ENCODE measurements at regions not wholly inside any gene's neighbourhood (a gene's known extent, or its start where the extent isn't known, plus 50 kb on each side); places are given as distances from the start of the nearest gene placed in this dataset.

DNA sequence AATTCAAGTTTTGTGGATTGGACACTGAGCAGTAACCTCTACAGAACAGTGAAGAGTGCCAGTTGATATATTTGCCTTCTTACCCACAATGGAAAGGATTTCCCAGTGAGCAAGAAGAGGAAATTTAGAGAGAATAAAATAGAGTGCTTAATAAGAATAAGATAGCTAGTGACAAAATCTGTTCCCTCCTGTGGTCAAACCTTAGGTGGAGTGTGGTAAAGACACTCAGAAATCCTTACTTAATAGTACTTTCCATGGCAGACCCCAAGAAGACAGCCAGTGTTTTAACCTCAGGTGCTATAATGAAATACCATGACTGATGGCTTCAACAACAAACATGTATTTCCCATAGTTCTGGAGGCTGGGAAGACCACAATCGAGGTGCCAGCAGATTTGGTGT lies 108.4 kb upstream of the TNFAIP3 start:
- DNase-seq (ENCODE audit: low read depth in 2 of 2) = no peak

DNA sequence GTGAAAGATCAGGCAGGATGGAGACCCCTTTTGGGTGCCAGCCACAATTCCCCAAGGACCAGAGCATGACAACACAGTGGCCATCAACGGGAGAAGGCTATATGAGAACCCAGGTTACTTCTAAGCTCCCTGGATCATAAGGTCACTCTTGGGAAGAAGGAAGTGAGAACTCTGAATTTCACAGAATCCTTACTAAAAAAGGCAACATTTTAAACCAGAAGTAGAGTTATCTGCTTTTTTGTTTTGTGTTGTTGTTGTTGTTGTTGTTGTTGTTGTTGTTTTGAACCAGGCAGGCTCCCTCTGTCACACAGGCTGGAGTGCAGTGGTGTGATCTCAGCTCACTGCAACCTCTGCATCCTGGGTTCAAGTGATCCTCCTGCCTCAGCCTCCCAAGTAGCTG lies 107.4 kb upstream of the TNFAIP3 start:
- no peak for DNase-seq (ENCODE audit: low read depth in 2 of 2)

DNA sequence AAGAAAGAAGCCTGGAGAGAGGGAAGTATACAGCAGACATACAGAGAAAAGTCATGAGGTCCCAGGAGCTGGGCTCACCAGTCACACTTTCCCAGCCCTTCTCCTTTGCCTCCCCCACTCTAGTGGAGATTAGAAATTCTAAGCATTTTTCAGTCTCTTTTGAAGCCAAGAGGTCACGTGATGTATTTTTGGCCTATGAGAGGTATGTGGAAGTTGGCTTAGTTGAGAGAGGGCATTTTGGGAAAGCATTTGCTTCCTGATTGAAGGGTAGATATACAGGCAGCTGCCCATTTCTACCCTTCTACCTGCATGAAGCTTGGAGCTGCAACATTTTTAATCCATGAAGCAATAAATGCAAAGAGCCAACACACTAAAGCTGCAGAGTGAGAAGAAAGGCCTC lies 106.0 kb upstream of the TNFAIP3 start:
- no peak for DNase-seq (ENCODE audit: low read depth in 2 of 2)

DNA sequence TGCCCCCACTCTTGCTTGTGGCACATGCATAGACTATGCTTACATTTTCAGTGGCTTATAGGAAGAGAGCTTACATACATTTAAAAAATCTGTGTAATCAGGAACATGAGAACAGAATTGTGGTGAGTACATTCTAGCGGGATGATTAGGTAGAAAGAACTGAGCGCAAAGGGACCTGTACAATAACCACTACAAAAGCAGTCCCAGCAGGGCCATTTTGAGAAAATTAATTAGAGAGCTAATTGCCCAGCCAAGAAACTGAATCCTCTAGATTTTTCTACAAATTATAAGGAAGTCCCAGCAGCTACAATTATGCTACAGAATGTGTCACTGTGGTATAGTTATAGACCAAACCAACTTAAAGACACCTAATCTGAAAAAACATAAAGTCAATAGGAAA lies 105.6 kb upstream of the TNFAIP3 start:
- DNase-seq (ENCODE audit: low read depth in 2 of 2) = no peak

DNA sequence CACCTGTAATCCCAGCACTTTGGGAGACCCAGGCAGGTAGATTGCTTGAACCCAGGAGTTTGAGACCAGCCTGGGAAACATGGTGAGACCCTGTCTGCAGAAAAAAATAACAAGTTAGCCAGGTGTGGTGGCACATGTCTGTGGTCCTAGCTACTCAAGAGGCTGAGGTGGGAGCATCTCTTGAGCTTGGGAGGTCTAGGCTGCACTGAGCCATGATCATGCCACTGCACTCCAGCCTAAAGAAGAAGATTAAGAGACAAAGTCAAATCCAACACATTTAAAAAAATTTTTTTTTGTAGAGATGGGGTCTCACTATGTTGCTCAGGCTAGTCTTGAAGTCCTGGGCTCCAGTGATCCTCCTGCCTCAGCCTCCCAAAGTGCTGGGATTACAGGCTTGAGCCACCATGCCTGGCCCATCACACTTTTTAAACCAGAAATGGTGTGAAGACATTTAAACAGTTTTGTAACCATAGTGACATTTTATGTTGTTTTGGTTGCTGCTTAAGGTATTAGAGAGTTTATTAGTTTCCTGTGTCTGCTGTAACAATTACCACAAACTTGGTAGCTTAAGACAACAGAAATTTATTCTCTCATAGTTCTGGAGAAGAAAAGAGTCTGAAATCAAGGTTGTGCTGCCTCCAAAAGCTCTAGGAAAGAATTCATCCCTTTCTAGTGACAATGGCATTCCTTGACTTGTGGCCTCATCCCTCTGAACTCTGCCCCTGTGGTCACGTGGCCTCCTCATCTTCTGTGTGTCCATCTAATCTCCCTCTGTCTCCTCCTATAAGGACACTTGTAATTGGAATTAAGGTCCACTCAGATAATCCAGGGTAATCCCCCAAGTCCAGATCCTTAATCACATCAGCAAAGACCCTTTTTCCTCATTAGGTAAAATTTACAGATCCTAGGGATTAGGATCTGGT lies 104.6 kb upstream of the TNFAIP3 start:
- no peak for DNase-seq (ENCODE audit: low read depth in 2 of 2)

DNA sequence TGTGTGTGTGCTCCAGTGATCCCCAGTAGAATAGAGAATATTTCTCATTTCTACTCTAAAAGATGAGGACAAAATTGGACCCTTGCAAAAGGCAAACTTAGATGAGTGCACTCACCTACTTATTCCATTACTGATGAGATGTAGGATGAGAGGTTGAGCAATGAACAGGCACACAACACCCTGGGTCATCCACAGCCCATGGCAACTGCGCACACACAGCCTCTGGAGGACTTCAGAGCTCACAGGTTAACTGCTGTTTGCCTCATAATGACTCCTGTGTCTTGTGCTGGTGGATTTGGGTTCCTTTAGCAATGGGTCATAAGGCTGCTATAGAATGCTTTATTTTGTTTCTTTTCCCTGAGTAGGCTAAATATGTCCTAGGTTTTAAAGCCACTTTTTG lies 103.6 kb upstream of the TNFAIP3 start:
- DNase-seq (ENCODE audit: low read depth in 2 of 2) = no peak

DNA sequence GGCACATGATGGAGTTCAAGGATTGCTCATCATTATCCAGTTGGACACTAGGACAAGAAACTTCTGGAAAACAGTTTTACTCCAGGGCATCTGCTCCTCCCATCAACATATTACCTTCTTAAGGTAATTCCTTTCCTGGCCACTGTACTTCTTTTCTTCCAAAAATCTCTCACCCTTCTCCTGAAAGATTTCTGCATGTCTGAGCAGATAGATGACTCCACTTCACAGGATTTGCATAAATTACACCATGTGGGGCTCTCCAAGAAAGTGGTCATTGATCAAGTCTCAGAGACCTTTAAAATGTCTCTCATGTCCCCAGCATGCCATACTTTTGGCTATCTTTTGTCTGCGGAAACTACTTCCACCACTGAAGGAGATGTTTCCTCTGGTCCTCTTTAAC lies 103.2 kb upstream of the TNFAIP3 start:
- no peak for DNase-seq (ENCODE audit: low read depth in 2 of 2)

DNA sequence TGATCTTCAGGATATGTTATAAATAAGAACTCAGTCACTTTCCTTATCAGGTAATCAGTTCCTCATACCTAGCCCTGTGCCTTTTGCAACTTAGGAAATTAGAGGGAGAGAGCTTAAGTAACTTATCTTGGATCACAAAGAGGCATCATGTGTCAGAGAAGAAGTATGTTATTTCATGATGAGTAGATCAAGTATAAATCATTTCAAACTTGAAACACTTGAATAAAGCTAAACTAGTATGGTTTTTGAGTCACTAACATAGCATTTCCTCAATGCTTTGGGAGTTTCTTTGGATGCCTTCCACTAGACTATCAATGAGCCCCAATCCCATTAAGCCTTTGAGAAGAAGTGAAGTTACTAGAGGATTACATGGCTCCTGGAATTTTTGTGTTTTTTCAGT lies 102.6 kb upstream of the TNFAIP3 start:
- DNase-seq (ENCODE audit: low read depth in 2 of 2) = no peak

DNA sequence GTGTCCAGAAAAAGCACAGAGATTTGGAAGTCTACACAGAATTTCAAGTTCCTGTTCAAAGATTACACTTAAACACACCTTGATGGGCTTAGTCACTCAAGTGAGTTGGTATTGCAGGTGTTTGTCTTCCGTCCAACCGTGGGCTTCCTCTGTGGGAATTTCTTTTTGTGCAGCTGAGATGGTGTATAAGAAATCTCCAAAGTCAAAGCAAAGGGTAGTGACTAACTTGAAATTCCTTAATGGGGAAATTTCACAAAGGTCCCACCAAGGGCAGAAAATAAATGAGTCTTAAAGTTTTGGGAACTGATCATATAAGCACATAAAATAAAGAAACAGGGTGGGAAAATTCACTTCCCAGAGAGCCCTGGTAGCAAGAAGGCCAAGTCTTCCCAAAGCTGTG lies 102.0 kb upstream of the TNFAIP3 start:
- DNase-seq (ENCODE audit: low read depth in 2 of 2) = no peak

DNA sequence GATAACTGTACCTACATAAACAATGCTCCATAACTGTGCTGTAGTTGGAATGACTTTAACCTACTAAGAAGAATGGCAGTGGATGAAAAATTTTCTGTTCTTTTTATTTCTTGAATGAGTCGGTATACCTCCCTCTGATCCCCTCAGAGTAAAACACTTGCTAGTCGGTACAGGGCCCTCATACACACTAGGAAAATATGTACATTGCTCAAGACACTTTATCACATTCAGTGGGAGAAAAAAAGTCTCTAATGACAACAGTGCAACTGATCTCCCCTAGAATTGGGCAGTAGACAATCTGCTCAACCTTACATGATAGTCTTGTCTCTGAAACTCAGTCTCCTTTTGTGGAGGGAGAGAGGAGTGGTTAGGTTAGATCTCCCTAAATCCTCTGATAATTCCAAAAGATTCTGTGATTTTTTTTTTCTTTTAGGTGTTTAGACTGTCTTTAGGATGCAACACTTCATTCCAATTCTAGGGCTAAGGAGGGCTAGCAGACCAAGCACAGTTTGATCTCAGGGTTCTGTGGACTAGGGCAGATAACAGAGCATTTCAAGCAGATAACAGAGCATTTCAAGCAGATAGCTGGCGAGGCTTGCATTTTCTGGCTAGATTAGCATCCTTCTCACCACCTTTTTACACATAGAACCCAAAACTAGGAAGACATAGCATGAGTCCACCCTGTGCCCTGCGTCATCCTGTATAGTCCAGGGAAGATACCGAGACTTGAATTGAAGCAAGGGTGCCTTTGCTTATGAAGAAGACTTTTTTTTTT lies 100.3 kb upstream of the TNFAIP3 start:
- no peak for DNase-seq (ENCODE audit: low read depth in 2 of 2)

DNA sequence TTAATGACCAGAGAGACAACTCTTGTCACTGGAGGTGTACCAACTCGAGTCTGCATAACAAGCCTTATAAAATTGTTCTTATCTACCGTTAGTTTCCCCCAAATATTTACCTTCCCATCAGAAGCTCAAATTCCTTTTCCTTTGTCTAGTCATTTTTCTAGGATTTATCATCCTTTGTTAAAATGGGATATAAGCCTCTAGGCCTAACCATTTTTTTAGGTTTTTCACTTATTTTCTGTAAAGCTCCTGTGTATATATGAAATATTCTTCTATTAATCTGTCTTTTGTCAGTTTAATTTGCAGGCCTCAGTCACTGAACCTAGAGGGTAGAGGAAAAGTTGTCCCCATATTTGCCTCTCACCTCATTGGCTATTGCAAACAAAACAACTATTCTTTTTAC lies 99.6 kb upstream of the TNFAIP3 start:
- no peak for DNase-seq (ENCODE audit: low read depth in 2 of 2)

DNA sequence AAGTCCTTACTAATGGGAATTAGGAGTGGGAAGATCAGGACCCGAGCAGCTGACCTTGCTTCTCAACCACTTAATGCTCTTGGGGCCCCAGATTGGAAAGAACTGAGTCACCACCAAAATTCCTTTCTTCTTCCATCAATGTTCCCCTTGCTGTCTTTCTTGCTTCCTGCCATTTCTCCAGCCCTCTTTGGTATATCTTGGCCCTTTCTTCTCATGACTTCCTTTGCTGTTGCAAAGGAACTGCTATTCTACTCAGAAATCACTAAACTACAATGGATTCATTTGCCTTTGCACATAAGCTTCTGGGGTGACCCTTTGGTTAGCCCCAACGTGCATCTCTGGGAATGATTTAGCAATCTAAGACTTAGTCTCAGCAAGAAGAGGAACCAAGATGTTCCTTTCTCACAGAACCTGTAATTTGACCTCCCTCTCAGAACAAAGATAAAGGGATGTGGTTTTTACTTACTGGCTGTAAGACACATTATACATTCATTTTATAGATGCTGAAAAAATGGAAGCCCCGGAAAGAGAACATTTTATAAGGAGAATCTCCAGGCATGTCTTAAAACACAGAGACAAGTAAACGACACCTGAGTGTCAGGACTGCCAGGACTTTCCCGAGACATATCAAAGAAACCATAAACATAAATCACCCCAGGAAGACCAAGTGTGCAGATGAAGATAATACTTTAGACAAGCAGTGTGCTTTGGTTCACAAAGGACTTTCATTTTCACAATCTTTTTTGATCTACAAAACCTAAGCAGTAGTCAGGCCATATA lies 99.0 kb upstream of the TNFAIP3 start:
- DNase-seq (ENCODE audit: low read depth in 2 of 2) = no peak

DNA sequence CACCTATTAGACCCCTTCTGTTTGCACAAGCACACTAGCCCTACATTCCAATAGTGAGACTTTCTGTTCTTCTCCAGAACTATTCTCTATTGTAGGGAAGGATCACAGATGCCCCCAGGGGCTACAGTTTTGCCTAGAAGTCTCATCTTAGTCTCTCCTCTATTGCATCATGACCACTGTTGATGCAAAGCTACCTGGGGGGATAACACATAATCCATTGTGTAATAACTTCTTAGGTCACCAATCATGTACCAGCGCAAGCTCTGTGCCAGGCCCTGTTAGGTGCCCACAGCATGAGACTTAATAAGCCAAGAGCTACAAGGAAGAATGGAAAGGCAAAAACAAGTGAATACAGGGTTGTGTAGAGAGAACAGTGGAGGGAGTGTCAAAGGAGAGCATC lies 98.1 kb upstream of the TNFAIP3 start:
- DNase-seq (ENCODE audit: low read depth in 2 of 2) = no peak

DNA sequence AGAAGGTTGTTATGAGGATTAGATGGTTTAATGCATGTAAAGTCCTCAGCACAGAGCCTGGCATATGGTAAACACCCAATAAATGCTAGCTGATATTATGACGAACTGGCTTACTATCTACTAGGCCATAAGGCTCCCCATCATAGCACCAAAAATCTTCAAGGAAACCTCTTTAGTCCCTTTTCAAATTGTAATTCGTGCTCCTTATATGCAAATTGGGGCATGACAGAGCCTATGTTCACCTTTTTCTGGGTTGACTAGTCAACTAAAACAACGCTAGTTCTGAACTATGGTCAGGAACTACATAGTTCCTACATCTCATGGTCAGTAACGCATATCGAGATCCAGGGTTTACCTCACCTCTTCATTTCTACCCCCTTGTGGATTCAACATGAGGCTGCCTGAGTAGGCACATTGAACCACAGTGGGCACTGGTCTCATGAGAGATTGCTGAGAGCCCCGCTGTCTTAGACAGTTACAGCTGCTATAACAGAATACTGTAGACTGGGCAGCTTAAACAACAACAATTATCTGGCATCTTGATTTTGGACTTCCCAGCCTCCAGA lies 97.2 kb upstream of the TNFAIP3 start:
- no peak for DNase-seq (ENCODE audit: low read depth in 2 of 2)

DNA sequence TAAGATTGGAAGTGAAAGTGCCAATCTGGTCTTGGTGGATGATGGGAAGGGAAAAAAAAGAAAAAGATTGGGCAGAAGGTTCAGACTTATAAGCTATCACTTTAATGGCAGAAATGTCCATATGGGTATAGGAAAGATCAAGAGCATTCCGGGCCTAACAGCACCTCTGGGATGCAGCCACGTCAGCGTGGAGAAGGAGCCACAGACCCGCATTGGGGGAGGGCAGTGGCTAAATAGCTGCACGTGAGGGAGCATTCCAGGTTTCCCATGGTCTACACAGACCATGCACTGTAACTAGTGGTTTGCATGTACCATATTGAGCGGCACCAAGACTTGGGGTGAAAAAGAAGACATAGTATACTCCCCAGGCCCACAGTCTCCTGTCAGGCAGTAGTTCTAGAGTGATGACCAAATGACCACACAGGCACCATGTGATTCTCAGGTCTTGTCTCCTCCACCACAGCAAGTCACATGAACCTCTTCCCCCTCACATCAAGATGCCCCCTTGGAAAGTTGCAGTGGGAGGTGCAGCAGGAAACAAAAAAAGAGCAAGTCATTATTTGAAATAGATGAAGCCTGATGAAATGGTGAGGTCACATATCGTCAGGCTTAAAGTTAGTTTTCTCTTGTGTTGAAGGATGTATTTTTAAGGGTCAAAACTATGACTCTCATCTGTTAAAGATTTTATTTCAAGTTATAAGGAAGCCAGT lies 94.4 kb upstream of the TNFAIP3 start:
- no peak for DNase-seq (ENCODE audit: low read depth in 2 of 2)

DNA sequence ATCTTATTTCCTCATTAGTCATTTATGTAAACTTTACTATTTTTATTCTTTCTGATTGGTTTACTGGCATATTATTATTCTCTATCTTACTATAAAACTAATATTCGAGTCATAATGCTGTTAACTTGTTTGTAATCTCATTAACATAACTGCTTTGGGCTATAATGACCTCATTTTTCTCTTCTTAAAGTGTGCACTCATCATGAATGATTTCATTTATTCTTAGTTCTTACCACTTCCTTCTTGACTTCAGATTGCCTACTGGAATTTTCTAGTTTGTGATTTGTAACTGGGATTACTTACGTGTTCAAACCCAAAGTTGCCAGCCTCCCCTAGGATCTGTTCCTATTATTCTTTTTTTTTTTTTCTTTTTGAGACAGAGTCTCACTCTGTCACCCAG lies 91.8 kb upstream of the TNFAIP3 start:
- DNase-seq (ENCODE audit: low read depth in 2 of 2) = no peak

DNA sequence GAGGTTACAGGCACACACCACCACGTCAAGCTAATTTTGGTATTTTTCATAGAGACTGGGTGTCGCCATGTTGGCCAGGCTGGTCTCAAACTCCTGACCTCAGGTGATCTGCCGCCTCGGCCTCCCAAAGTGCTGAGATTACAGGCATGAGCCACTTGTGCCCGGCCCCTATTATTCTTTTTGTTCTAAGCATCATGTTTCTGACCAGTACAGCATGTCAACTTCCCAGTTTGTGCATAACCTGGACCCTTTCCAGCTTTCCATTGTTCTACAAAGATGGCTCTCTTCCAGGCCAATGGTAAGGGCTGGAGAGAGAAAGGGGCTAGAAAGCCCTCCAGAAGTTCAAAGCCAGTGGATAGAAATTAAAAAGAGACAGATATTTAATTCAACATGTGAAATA lies 91.3 kb upstream of the TNFAIP3 start:
- no peak for DNase-seq (ENCODE audit: low read depth in 2 of 2)

DNA sequence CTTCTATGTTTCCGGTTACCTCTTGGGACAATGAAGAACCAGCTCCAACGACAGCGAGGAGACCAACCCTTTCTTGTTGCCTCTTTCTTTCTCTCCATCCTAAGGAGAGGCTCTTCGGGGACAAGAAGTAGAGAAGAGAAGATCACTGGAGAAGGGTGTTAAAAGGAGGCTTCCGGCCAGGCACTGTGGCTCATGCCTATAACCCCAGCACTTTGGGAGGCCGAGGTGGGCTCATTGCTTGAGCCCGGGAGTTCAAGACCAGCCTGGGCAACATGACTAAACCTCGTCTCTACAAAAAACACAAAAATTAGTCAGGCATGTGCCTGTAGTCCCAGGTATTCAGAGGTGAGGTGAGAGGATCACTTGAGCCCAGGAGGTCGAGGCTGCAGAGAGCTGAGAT lies 90.8 kb upstream of the TNFAIP3 start:
- no peak for DNase-seq (ENCODE audit: low read depth in 2 of 2)

DNA sequence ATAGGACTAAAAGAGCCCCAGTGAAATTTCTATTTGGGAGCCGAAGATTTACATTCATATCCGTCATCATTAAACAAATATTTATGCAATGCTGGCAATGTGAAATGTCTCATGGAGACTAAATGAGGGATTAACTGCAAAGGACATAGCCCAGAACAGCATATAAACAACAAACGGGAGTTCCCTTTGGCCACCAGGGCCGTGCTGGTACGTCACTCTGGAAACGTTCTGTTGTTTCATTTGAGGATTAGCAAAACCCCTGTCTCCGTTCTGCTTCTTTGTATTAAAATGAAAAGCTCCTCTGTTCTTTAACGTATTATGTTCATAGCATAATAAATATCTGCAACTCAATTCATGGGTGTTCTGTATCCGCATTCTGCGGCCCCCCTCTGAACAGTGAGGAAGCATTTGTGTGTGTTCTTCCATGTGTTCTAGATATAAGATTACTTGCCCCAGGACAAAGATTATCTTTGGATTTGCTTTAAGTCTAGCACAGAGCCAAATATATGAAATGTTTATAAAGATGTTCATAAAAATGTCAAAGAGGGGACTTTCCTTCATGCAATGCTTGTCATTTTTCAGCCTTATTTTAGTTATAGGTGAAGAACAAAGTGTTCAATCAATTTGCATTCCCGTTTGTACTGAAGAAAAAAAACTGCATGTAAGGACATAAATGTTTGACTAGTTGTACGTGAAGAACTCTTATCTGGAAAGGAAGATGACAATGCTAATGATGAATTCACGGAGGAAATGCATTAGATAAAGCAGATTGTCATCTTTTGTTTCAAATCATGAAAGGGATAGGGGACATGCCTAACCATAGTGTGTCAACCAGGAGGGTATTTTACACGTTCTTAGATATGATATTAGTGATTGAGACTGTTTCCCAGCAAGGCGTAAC lies 90.0 kb upstream of the TNFAIP3 start:
- no peak for DNase-seq (ENCODE audit: low read depth in 2 of 2)

DNA sequence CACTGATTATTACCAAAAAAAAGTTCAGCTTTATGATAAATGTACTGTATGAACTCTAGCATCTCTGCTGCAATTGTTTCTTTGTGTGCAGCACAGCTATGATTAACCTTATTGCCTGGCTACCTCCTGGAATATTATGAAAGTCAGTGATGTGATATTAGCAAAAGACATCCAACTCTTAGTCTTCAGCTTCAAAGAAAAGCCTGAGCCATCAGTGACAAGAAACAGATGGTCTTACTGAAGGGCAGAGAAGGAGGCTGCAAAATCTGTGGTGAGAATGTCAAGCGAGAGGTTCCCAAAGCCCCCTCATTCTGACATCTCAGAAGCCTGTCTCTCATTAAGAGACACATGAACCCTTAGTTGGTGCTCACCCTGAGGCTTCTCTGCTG lies 89.4 kb upstream of the TNFAIP3 start:
- DNase-seq (ENCODE audit: low read depth in 2 of 2) = no peak

Data from stimulated activated CD8-positive, alpha-beta memory T cell treated with anti-CD3 and anti-CD28 coated beads, Interleukin-15, amount 100 ng/mL, for 4 hours (primary cell).